ENCODE measurements at regions not wholly inside any gene's neighbourhood (a gene's known extent, or its start where the extent isn't known, plus 50 kb on each side); places are given as distances from the start of the nearest gene placed in this dataset.

GRCh38 chr12:89263900-89264299, 88.4 kb downstream of the DUSP6 start:
- WGBS, 2 donors: 82 to 93% methylated on average over 4 of the region's 4 CpGs
- DNase-seq (no peak), ATAC-seq (ENCODE audit: low FRiP score in 2 of 2) (no peak)
- Histone ChIP-seq H3K27ac (no peak overlapping the region), H3K36me3 (no peaks in the 10 kb centered on the region), H3K9me3 (no peaks in the 10 kb centered on the region), H3K4me3 (no peak overlapping the region), H3K4me1 (peaks cover 0 to 5% (median 0%) of the 10 kb centered on the region in 4 donors), H3K27me3 (no peaks in the 10 kb centered on the region)
- TF ChIP-seq POLR2AphosphoS5 (IDR thresholded peaks at IDR 0.05): no peak
- TF ChIP-seq, protein P1, sequence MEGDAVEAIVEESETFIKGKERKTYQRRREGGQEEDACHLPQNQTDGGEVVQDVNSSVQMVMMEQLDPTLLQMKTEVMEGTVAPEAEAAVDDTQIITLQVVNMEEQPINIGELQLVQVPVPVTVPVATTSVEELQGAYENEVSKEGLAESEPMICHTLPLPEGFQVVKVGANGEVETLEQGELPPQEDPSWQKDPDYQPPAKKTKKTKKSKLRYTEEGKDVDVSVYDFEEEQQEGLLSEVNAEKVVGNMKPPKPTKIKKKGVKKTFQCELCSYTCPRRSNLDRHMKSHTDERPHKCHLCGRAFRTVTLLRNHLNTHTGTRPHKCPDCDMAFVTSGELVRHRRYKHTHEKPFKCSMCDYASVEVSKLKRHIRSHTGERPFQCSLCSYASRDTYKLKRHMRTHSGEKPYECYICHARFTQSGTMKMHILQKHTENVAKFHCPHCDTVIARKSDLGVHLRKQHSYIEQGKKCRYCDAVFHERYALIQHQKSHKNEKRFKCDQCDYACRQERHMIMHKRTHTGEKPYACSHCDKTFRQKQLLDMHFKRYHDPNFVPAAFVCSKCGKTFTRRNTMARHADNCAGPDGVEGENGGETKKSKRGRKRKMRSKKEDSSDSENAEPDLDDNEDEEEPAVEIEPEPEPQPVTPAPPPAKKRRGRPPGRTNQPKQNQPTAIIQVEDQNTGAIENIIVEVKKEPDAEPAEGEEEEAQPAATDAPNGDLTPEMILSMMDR (IDR thresholded peaks at IDR 0.05): no peak
- no peak for TF ChIP-seq EP300 (IDR thresholded peaks at IDR 0.05)
- TF ChIP-seq POLR2A (IDR thresholded peaks at IDR 0.05): no peak

DNA sequence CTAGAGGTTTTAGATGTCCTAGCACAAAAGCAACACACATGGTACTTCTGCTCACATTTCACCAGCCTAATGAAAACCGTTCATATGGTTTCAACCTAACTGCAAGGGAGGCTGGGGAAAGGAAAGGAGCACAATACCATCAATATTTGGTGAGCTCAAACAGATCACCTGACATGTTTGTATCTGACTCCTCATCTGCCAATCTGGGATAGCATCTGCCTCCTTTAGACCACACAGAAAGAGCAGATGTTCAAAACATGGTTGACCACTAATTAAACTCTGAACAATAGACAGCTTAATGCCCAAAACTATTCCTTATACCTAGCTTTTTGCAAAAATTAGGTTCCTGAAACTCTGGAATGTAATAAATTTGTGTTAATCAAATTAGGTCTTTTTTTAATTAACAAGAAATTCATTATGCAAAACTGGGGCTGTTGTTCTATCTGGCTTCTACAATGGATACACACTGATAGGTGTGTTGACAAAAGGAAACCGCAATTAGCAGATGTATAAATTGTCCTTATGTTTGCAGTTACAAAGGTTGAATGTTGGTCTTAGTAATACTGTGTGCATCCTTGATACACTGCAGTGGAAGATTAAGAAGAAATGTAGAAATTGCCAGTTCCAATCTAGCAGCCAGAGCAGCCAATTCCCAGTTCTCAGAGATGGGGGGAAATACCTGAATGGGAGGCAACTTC, 89.3 kb downstream of the DUSP6 start:
- Histone ChIP-seq H3K27me3 (no peaks in the 10 kb centered on the region), H3K9me3 (no peaks in the 10 kb centered on the region), H3K36me3 (no peaks in the 10 kb centered on the region), H3K4me3 (no peak overlapping the region), H3K27ac (no peak overlapping the region), H3K4me1 (peaks cover 0 to 5% (median 0%) of the 10 kb centered on the region in 4 donors)
- DNase-seq (no peak), ATAC-seq (ENCODE audit: low FRiP score in 2 of 2) (no peak)
- WGBS, 2 donors: 100% methylated on average over 2 of the region's 2 CpGs
- TF ChIP-seq, protein P1 (IDR thresholded peaks at IDR 0.05): no peak
- TF ChIP-seq POLR2AphosphoS5 (IDR thresholded peaks at IDR 0.05) (no peak), POLR2A (IDR thresholded peaks at IDR 0.05) (no peak), EP300 (IDR thresholded peaks at IDR 0.05) (no peak)

- H3K27me3 ChIP-seq: no peaks in the 10 kb centered on the region
- DNase-seq (no peak), ATAC-seq (ENCODE audit: low FRiP score in 2 of 2) (no peak)
- no peaks in the 10 kb centered on the region for H3K36me3 ChIP-seq
- H3K27ac ChIP-seq: no peak overlapping the region
- peaks cover 0 to 5% (median 0%) of the 10 kb centered on the region in 4 donors for H3K4me1 ChIP-seq
- no peak for TF ChIP-seq POLR2A (IDR thresholded peaks at IDR 0.05)
- TF ChIP-seq, protein P1 (IDR thresholded peaks at IDR 0.05): no peak
- TF ChIP-seq EP300 (IDR thresholded peaks at IDR 0.05): no peak
- no peak for TF ChIP-seq POLR2AphosphoS5 (IDR thresholded peaks at IDR 0.05)
- no peak overlapping the region for H3K4me3 ChIP-seq
- no peaks in the 10 kb centered on the region for H3K9me3 ChIP-seq
- 53 to 57% methylated on average over 4 of the region's 4 CpGs for WGBS, 2 donors
Observed at GRCh38 chr12:89261982-89262381, 90.3 kb downstream of the DUSP6 start.

DNA sequence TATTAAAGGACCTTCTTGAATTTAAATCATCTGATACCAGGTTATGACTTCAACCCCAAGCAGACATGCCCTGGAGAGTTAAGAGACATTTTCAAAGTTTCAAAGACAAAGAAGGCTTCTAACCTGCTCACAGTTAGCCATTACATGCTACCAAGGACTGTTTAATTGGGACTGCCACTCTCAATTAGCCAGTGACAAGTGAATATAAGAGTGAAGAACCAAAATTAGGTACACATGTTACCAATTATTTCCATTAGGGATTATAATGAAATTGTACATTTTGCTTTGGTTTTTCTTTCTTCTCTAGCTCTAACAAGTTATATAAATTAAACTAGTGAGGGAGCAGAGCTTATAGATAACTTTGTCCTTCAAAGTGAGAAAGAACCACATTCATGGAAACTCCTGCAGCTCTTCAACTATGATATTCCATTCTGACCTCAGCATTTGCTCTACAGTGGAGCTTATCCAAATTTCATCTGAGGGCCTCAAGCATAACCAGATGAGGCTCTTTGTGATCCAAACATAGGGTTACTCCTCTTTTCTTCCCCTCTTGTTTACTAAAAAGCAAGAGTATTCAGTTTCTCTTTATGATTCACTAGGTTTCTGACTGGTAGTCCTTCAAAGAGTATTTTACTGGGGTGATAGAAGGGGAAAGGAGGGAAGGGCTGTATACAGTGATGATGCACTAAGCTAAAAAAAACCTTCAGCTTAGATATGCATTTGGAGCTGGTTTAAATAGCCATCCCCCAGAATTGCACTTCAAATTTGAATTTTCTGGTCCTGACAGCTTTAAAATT, 91.3 kb downstream of the DUSP6 start:
- Histone ChIP-seq H3K27ac (no peak overlapping the region), H3K4me1 (peaks cover 0 to 5% (median 0%) of the 10 kb centered on the region in 4 donors), H3K4me3 (no peak overlapping the region), H3K9me3 (no peaks in the 10 kb centered on the region), H3K36me3 (no peaks in the 10 kb centered on the region), H3K27me3 (no peaks in the 10 kb centered on the region)
- DNase-seq: no peak
- no peak for ATAC-seq (ENCODE audit: low FRiP score in 2 of 2)
- TF ChIP-seq POLR2A (IDR thresholded peaks at IDR 0.05): no peak
- TF ChIP-seq POLR2AphosphoS5 (IDR thresholded peaks at IDR 0.05): no peak
- no peak for TF ChIP-seq EP300 (IDR thresholded peaks at IDR 0.05)
- TF ChIP-seq, protein P1 (IDR thresholded peaks at IDR 0.05): no peak
